K562 (cell line): ENCODE measurements at regions not wholly inside any gene's neighbourhood (a gene's known extent, or its start where the extent isn't known, plus 50 kb on each side); places are given as distances from the start of the nearest gene placed in this dataset.

ENCODE experiments used
- TF ChIP-seq, protein P1 (sequence below): fragments of 450-650 bp; IDR thresholded peaks from 2 replicates; pipeline ENCODE4 v1.6.1; 2016; ENCODE audit warnings: mild to moderate bottlenecking, moderate library complexity

DNA sequence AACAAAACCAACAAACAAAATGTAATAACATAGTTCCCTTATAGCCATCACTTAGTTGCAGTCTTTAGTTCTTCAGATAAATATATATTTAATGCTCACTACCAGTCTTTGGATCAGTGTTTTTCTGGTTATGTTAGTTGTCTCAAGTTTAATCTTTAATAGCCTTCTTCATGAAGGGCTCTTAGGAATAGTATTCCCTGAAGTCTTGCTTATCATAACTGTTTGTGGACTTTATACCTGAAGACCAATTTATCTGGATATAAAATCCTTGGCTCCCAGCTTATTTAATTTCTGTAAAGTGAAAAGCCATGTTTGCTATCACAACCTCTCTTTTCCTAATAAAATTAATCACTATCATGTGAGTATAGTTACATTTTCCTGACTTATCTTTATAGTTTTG is 379.7 kb downstream of the ARL6IP6 start (continued):
- TF ChIP-seq, protein P1, sequence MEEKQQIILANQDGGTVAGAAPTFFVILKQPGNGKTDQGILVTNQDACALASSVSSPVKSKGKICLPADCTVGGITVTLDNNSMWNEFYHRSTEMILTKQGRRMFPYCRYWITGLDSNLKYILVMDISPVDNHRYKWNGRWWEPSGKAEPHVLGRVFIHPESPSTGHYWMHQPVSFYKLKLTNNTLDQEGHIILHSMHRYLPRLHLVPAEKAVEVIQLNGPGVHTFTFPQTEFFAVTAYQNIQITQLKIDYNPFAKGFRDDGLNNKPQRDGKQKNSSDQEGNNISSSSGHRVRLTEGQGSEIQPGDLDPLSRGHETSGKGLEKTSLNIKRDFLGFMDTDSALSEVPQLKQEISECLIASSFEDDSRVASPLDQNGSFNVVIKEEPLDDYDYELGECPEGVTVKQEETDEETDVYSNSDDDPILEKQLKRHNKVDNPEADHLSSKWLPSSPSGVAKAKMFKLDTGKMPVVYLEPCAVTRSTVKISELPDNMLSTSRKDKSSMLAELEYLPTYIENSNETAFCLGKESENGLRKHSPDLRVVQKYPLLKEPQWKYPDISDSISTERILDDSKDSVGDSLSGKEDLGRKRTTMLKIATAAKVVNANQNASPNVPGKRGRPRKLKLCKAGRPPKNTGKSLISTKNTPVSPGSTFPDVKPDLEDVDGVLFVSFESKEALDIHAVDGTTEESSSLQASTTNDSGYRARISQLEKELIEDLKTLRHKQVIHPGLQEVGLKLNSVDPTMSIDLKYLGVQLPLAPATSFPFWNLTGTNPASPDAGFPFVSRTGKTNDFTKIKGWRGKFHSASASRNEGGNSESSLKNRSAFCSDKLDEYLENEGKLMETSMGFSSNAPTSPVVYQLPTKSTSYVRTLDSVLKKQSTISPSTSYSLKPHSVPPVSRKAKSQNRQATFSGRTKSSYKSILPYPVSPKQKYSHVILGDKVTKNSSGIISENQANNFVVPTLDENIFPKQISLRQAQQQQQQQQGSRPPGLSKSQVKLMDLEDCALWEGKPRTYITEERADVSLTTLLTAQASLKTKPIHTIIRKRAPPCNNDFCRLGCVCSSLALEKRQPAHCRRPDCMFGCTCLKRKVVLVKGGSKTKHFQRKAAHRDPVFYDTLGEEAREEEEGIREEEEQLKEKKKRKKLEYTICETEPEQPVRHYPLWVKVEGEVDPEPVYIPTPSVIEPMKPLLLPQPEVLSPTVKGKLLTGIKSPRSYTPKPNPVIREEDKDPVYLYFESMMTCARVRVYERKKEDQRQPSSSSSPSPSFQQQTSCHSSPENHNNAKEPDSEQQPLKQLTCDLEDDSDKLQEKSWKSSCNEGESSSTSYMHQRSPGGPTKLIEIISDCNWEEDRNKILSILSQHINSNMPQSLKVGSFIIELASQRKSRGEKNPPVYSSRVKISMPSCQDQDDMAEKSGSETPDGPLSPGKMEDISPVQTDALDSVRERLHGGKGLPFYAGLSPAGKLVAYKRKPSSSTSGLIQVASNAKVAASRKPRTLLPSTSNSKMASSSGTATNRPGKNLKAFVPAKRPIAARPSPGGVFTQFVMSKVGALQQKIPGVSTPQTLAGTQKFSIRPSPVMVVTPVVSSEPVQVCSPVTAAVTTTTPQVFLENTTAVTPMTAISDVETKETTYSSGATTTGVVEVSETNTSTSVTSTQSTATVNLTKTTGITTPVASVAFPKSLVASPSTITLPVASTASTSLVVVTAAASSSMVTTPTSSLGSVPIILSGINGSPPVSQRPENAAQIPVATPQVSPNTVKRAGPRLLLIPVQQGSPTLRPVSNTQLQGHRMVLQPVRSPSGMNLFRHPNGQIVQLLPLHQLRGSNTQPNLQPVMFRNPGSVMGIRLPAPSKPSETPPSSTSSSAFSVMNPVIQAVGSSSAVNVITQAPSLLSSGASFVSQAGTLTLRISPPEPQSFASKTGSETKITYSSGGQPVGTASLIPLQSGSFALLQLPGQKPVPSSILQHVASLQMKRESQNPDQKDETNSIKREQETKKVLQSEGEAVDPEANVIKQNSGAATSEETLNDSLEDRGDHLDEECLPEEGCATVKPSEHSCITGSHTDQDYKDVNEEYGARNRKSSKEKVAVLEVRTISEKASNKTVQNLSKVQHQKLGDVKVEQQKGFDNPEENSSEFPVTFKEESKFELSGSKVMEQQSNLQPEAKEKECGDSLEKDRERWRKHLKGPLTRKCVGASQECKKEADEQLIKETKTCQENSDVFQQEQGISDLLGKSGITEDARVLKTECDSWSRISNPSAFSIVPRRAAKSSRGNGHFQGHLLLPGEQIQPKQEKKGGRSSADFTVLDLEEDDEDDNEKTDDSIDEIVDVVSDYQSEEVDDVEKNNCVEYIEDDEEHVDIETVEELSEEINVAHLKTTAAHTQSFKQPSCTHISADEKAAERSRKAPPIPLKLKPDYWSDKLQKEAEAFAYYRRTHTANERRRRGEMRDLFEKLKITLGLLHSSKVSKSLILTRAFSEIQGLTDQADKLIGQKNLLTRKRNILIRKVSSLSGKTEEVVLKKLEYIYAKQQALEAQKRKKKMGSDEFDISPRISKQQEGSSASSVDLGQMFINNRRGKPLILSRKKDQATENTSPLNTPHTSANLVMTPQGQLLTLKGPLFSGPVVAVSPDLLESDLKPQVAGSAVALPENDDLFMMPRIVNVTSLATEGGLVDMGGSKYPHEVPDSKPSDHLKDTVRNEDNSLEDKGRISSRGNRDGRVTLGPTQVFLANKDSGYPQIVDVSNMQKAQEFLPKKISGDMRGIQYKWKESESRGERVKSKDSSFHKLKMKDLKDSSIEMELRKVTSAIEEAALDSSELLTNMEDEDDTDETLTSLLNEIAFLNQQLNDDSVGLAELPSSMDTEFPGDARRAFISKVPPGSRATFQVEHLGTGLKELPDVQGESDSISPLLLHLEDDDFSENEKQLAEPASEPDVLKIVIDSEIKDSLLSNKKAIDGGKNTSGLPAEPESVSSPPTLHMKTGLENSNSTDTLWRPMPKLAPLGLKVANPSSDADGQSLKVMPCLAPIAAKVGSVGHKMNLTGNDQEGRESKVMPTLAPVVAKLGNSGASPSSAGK: no peak
- TF ChIP-seq, all 486 proteins: peak for 0
